ENCODE measurements at regions not wholly inside any gene's neighbourhood (a gene's known extent, or its start where the extent isn't known, plus 50 kb on each side); places are given as distances from the start of the nearest gene placed in this dataset.

GRCh38 chr7:26000841-26001240 is 151.2 kb upstream of the NFE2L3 start:
- DNase-seq (ENCODE audit: low read depth), result no peak
- H3K4me3 ChIP-seq (ENCODE audit: control insufficient read depth, low read depth, low read length), result no peak overlapping the region
- no peak for TF ChIP-seq CTCF (IDR thresholded peaks at IDR 0.05; ENCODE audit: control insufficient read depth, insufficient read depth, low read depth, low read length, missing control alignments)

GRCh38 chr7:26001662-26002244 is 150.2 kb upstream of the NFE2L3 start:
- TF ChIP-seq CTCF (IDR thresholded peaks at IDR 0.05; ENCODE audit: control insufficient read depth, insufficient read depth, low read depth, low read length, missing control alignments), result no peak
- no peak overlapping the region for H3K4me3 ChIP-seq (ENCODE audit: control insufficient read depth, low read depth, low read length)
- no peak for DNase-seq (ENCODE audit: low read depth)

- no peak overlapping the region for H3K4me3 ChIP-seq (ENCODE audit: control insufficient read depth, low read depth, low read length)
- no peak for TF ChIP-seq CTCF (IDR thresholded peaks at IDR 0.05; ENCODE audit: control insufficient read depth, insufficient read depth, low read depth, low read length, missing control alignments)
- no peak for DNase-seq (ENCODE audit: low read depth)
These were observed 146.2 kb upstream of the NFE2L3 start for GRCh38 chr7:26005683-26006410.

DNA sequence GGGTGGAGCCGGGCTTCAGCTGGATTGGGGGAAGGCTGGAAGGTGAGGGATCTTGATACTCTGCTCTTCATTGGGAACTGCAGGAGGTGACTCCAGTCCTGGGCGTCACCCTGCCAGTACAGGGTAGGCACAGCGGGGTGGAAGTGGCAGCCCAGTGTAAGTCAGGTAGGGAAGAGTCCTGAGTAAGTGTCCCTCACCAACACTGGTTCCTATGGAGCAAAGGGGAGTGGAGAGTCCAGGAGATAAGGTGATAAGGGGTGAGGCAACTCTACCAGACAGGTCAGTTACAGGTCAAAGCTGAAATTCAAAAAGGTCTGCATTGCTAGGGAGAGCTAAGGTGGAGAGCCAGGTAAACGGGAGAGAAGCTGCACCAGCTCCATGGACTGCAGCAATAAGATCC is 145.6 kb upstream of the NFE2L3 start:
- TF ChIP-seq CTCF (IDR thresholded peaks at IDR 0.05; ENCODE audit: control insufficient read depth, insufficient read depth, low read depth, low read length, missing control alignments), result no peak

GRCh38 chr7:26007510-26007909 is 144.5 kb upstream of the NFE2L3 start:
- H3K4me3 ChIP-seq (ENCODE audit: control insufficient read depth, low read depth, low read length), result no peak overlapping the region
- TF ChIP-seq CTCF (IDR thresholded peaks at IDR 0.05; ENCODE audit: control insufficient read depth, insufficient read depth, low read depth, low read length, missing control alignments), result no peak
- DNase-seq (ENCODE audit: low read depth), result no peak

More for the DNA sequence above, 145.6 kb upstream of the NFE2L3 start:
- DNase-seq (ENCODE audit: low read depth), result no peak
- H3K4me3 ChIP-seq (ENCODE audit: control insufficient read depth, low read depth, low read length), result no peak overlapping the region

DNA sequence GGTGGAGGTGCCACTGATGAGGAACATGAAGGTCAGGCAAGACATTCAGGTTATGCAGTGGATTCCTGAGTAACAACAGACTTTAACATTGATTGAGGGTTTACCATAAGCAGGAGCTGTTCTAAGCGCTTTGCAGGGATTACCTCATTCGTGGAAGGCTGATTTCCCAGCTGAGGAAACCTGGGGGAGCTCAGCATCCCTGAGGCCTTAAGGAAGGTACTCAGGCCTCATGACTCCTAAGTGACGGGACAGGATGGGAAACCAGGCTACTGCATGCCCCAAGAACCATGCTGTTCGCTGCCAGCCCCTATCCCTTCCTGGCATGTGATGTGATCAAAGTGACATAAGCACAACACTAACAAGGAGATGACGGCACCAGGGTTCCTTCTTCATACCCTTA is 143.6 kb upstream of the NFE2L3 start:
- no peak for DNase-seq (ENCODE audit: low read depth)
- no peak overlapping the region for H3K4me3 ChIP-seq (ENCODE audit: control insufficient read depth, low read depth, low read length)
- no peak for TF ChIP-seq CTCF (IDR thresholded peaks at IDR 0.05; ENCODE audit: control insufficient read depth, insufficient read depth, low read depth, low read length, missing control alignments)
